OCI-LY1 (cell line): ENCODE measurements at regions not wholly inside any gene's neighbourhood (a gene's known extent, or its start where the extent isn't known, plus 50 kb on each side); places are given as distances from the start of the nearest gene placed in this dataset.

Experiments used
- H2AFZ ChIP-seq: fragments of 200-600 bp; sonication (generic), shearing (Covaris generic); 2 replicates; pipeline ENCODE4 v1.6.0; 2014; ENCODE audit warnings: antibody characterized with exemption, mild to moderate bottlenecking, low read length
- H3F3A ChIP-seq: fragments of 200-600 bp; sonication (generic), shearing (Covaris generic); 2 replicates; pipeline ENCODE4 v1.6.0; 2014; ENCODE audit warnings: mild to moderate bottlenecking, antibody characterized with exemption, low read length, moderate library complexity; ENCODE audit not compliant: insufficient read depth
- H3K27ac ChIP-seq: fragments of 200-600 bp; sonication (generic); 2 replicates; pipeline ENCODE4 v1.5.1; 2014; ENCODE audit warnings: low read length, mixed run types, mild to moderate bottlenecking, low read depth; ENCODE audit not compliant: poor library complexity, severe bottlenecking
- H3K27me3 ChIP-seq: fragments of 200-600 bp; sonication (generic); 2 replicates; pipeline ENCODE4 v1.6.0; 2014; ENCODE audit warnings: antibody characterized with exemption, mild to moderate bottlenecking, low read length, moderate library complexity; ENCODE audit not compliant: insufficient read depth
- H3K36me3 ChIP-seq: fragments of 200-600 bp; sonication (generic); 2 replicates; pipeline ENCODE4 v1.6.1; 2014; ENCODE audit warnings: mild to moderate bottlenecking, antibody characterized with exemption, low read length, moderate library complexity, mixed read lengths; ENCODE audit not compliant: insufficient read depth
- H3K4me1 ChIP-seq: fragments of 200-600 bp; sonication (generic); 2 replicates; pipeline ENCODE4 v1.5.1; 2014; ENCODE audit warnings: mild to moderate bottlenecking, low read length, moderate library complexity; ENCODE audit not compliant: insufficient read depth, severe bottlenecking
- H3K4me2 ChIP-seq: fragments of 200-600 bp; sonication (generic), shearing (Covaris generic); 2 replicates; pipeline ENCODE4 v1.6.1; 2014; ENCODE audit warnings: low read length
- H3K4me3 ChIP-seq: fragments of 200-600 bp; sonication (generic); 2 replicates; pipeline ENCODE4 v1.5.1; 2014; ENCODE audit warnings: low read length, low read depth, mild to moderate bottlenecking, mixed read lengths; ENCODE audit not compliant: poor library complexity, severe bottlenecking
- H3K79me2 ChIP-seq: fragments of 200-600 bp; shearing (Covaris generic); 2 replicates; pipeline ENCODE4 v1.6.1; 2016; ENCODE audit warnings: mixed run types, low read length, mixed read lengths; ENCODE audit not compliant: insufficient read depth
- H3K9ac ChIP-seq: fragments of 200-600 bp; sonication (generic), shearing (Covaris generic); 2 replicates; pipeline ENCODE4 v1.6.1; 2014; ENCODE audit warnings: mild to moderate bottlenecking, low read length, mixed read lengths
- H3K9me2 ChIP-seq: fragments of 200-600 bp; sonication (generic), shearing (Covaris generic); 2 replicates; pipeline ENCODE4 v1.6.1; 2014; ENCODE audit warnings: low read depth, mild to moderate bottlenecking, low read length, mixed read lengths
- H3K9me3 ChIP-seq: fragments of 200-600 bp; shearing (Covaris generic); 2 replicates; pipeline ENCODE4 v1.6.1; 2014; ENCODE audit warnings: low read length, mixed read lengths
- H4K20me1 ChIP-seq: fragments of 200-600 bp; sonication (generic), shearing (Covaris generic); 2 replicates; pipeline ENCODE4 v1.6.0; 2016; ENCODE audit warnings: mild to moderate bottlenecking, low read length; ENCODE audit not compliant: insufficient read depth
- CTCF ChIP-seq: fragments of 200-600 bp; sonication (generic), shearing (Covaris generic); IDR thresholded peaks from 2 replicates; pipeline ENCODE4 v1.5.1; 2017; ENCODE audit warnings: mild to moderate bottlenecking, antibody characterized with exemption, low read length, moderate library complexity, mixed read lengths
- EZH2 ChIP-seq: fragments of 200-600 bp; sonication (generic), shearing (Covaris generic); IDR thresholded peaks from 2 replicates; pipeline ENCODE4 v1.8.0; 2017; ENCODE audit warnings: borderline replicate concordance, mixed run types, mild to moderate bottlenecking, antibody characterized with exemption, low read length, moderate library complexity, mixed read lengths

GRCh38 chr13:108036411-108036932 lies 178.9 kb downstream of the LIG4 start:
- Histone ChIP-seq H3K4me2 (no peak overlapping the region), H3F3A (no peaks in the 10 kb centered on the region), H3K36me3 (no peaks in the 10 kb centered on the region), H3K9me3 (no peaks in the 10 kb centered on the region), H2AFZ (no peak overlapping the region), H3K27me3 (no peaks in the 10 kb centered on the region), H3K4me1 (no peaks in the 10 kb centered on the region), H3K9ac (no peak overlapping the region), H3K4me3 (no peak overlapping the region), H3K27ac (no peak overlapping the region), H3K9me2 (no peaks in the 10 kb centered on the region), H3K79me2 (no peaks in the 10 kb centered on the region), H4K20me1 (no peaks in the 10 kb centered on the region)
- no peak for TF ChIP-seq CTCF
- no peak for TF ChIP-seq EZH2

- Histone ChIP-seq H3K27ac (no peak overlapping the region), H3K9ac (no peak overlapping the region), H3K4me3 (no peak overlapping the region), H3K79me2 (no peaks in the 10 kb centered on the region), H3K27me3 (no peaks in the 10 kb centered on the region), H3K4me1 (no peaks in the 10 kb centered on the region), H3K9me3 (no peaks in the 10 kb centered on the region), H3K9me2 (no peaks in the 10 kb centered on the region), H3K36me3 (no peaks in the 10 kb centered on the region), H4K20me1 (no peaks in the 10 kb centered on the region), H3F3A (no peaks in the 10 kb centered on the region), H3K4me2 (no peak overlapping the region), H2AFZ (no peak overlapping the region)
- TF ChIP-seq EZH2: no peak
- TF ChIP-seq CTCF: no peak
Observed at GRCh38 chr13:108034909-108035410, 180.4 kb downstream of the LIG4 start.

GRCh38 chr13:108033800-108034707 lies 181.3 kb downstream of the LIG4 start:
- Histone ChIP-seq H3F3A (no peaks in the 10 kb centered on the region), H3K4me2 (no peak overlapping the region), H4K20me1 (no peaks in the 10 kb centered on the region), H3K27ac (no peak overlapping the region), H3K27me3 (no peaks in the 10 kb centered on the region), H3K4me3 (no peak overlapping the region), H3K36me3 (no peaks in the 10 kb centered on the region), H3K9me2 (no peaks in the 10 kb centered on the region), H3K79me2 (no peaks in the 10 kb centered on the region), H3K4me1 (no peaks in the 10 kb centered on the region), H3K9me3 (no peaks in the 10 kb centered on the region), H3K9ac (no peak overlapping the region), H2AFZ (no peak overlapping the region)
- no peak for TF ChIP-seq CTCF
- no peak for TF ChIP-seq EZH2
